Umbilical cord (tissue), 1 donor: ENCODE measurements at regions not wholly inside any gene's neighbourhood (a gene's known extent, or its start where the extent isn't known, plus 50 kb on each side); places are given as distances from the start of the nearest gene placed in this dataset.

ENCODE experiments used
- DNase-seq: peaks from one replicate; pipeline ENCODE4 v3.0.0-alpha.2; 2015; ENCODE audit warnings: low spot score

DNA sequence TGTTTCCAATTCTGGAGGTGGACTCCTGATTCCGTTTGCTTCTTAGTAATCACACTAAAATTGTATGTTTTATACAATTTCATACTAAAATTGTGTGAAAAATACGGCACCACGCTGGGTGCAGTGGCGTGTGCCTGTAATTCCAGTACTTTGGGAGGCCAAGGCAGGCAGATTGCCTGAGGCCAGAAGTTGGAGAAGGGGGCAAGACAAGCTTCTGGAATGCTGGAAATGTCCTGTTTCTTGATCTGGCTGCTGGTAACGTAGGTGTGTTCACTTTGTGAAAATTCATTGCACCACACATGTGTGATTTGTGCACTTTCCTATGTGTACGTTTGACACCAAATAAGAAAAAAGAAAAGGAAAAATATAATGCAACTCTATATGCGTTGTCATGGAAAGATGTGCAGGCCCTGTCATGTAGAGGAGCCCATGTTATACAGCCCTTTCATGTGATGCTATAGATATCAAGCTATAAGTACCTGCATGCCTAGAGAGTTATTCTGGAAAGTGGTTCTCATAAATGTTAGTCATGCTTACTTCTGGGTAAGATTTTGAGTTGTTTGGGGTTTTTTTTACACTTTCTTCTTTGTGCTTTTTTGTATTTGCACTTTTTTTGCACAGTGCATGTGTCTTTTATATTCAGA, 119.9 kb downstream of the TMEM174 start:
- DNase-seq = no peak

GRCh38 chr5:73291873-73292272, 118.9 kb downstream of the TMEM174 start:
- no peak for DNase-seq

DNA sequence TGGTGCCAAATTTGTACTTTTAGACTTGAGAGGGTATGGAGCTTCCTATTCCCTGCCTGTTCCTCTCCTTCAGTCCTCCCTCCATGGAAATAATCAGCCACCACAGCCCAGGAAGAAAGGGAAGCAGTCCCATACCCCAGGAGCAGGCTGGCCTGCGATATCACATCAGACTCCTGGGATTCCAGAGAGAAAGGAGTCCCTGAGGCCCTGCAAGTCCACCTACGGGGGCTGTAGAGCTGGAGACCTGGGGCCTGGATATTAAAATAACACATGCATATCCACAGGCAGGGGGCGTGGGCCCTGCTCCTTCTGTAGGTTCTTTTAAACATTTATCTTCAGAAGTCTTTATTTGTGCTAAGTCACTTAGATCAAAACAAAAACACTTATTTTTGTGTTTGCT, 117.2 kb downstream of the TMEM174 start:
- no peak for DNase-seq

- no peak for DNase-seq
These were observed 116.1 kb downstream of the TMEM174 start for GRCh38 chr5:73288803-73289720.

- DNase-seq = no peak
These were observed 113.9 kb downstream of the TMEM174 start for GRCh38 chr5:73286896-73287295.

DNA sequence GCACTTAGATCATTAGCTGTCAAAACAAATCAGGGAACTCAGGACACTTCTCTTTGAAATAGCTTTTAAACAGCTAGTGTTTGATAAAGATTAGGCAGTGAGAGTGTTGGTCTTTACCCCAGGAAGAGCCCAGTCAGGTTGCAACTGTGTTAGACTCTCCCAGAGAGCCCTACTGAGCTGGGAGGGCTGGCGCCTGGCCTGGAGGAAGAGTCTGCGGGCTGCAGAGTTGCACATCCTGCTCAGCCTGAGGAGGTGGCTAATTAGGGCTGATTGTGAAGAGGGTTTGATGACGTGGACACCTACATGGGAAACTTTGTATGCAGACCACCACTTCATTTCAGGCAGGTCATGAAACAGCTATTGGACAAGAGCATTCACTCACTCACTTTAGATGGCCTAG, 112.0 kb downstream of the TMEM174 start:
- DNase-seq = no peak

- no peak for DNase-seq
These were observed 111.3 kb downstream of the TMEM174 start for GRCh38 chr5:73284220-73284795.

DNA sequence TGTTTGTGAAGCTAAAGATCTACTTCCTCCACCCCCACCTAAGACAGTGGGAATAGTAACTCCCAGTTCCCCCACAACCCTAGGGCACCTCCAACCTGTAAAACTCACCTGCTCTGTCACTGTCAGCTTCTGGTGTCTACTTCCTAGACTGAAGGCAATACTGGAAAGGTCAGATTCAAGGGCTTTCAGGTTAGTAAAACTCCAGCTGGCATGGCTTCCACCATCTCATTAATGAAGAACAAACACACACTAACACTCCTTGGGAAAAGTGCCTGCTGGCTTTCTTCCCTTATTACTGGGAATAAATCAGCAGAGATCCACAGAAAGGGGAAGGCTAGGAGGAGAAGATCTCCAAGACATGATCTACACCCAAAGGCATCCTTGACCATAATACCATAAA, 109.9 kb downstream of the TMEM174 start:
- no peak for DNase-seq

GRCh38 chr5:73282383-73282782, 109.4 kb downstream of the TMEM174 start:
- DNase-seq = no peak

DNA sequence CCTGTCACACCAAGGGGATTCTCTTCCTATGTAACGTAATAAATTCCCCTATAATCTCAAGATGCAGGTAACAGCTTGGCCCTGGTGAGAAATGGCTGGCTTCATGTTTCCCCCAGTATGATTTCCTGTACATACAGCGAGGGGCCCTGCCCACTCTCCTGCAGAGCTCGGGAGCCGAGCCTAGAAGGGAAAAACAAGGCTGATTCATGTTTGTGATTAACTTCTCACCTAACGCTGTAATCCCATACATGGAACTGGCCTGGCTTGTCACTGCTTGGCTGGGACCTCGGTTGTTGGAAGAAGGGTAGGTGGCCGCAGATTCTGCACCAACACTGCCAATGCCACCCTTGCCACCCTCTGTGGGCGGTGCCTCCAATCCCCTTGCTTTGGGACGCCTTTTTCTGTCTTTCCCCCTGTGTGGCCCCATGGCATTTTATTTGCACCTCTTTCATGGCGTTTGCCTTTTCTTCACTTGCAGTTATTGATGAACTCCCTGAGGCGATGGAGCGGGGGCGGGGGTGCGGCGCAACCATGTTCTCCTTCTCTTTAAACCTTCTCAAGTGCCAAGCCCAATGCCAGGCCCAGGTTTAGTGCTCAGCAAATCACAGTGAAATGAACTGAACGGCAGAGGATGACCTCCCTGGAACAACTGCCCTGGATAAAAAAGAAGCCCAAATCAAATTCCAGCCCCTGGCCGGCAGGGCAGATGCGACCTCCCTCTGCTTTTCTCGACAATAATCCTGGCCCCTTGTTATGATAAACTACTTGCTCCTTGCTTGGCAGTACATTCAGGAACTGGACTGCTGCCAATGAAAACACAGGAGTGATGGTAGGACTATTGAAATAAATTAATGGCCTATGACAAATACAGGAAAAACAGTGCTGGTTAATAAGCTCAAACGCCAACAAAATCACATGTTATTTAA, 108.1 kb downstream of the TMEM174 start:
- DNase-seq = peak; percentile 66

DNA sequence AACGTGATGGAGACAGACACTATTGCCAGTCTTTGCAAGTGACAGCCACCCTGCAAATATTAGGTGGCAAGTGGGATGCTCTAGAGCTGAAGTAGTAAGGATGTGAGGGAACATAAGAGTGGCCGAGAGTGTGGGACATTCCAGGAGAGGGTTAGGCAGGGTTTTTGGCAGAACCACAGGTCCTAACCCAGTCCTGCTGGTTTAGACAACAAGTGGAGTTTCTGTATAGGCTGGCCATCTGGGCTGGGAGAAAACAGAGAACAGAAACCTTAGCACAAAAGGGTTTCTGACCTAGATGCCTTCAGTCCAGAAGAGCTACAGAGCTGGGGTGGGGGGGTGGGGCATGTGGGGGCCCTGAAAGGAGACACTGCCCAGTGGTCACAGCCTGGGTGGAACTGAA, 107.4 kb downstream of the TMEM174 start:
- no peak for DNase-seq

GRCh38 chr5:73279805-73280204, 106.8 kb downstream of the TMEM174 start:
- no peak for DNase-seq

DNA sequence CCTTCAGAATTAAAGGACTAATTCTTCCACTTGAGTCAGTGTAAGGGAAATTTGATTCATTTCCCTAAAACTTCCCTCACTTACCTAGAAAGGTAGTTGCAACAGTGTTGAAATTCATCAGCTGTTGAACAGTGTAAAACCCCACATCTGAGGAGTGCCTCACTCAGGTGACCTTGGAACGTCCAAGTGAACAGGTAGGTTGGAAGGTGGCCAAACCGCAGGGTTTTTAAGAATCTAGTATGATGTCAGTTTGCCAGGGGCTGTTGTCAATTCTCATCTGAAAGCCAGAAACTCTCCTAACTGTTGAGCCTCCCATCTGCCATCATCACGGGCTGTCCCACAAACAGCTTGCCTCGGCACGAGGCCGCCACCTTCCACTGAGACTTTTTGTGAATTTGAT, 105.7 kb downstream of the TMEM174 start:
- peak; percentile 33 for DNase-seq

DNA sequence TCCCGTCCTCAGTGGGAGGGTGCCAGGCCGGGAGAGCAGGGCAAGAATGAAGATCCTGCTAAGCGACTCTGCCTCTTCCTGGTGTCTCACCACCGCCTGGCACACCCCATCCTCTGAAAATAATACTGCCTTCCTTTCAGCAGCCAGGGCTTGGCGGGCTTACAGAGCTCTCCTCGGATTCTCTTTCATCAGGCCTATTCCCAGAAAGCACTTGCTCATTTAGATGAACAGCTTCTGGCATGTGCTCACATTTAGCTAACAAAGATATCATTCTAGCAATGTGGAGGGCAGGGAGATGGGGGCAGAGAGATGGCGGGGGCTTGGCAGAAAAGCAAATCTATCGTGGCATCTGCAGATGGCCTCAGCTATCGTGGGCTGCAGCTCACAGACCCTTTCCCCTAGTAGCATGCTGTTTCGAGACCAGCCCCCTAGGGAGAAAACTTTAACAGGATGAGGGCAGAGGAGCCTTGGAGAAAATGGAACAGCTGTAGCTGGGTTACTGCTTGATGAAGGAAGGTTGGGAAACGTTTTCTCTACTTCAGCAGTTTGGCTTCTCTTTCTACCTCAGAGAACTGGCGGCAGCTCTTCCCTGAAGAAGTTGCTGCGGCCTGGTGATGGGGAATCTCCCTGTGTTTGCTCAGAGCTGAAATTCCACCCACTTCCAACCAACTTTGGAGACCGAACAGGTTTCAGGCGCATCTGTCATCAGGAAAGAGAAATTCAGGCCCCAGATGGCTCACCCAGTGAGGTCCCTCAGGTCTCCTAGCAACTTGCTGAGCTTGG, 102.1 kb downstream of the TMEM174 start:
- peak; percentile 69 for DNase-seq

DNA sequence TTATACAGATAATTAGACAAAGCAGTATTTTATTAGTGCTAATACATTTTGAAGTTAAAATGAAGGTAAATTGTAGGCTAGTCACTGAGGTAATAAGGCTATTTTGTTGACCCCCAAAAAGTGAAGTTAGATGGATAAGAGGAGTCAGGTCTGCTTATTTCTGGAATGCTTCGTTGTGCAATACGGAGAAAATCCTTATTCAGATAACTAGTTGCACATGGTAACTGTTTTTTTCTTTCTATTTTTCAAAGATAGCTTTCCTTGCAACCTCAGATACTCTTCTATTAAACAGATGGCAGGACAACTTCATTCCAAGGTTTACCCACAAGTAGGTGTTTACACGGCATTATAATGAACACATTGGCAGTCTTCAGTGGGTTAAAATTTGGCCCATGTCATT, 101.1 kb downstream of the TMEM174 start:
- peak; percentile 31 for DNase-seq

GRCh38 chr5:73273379-73274050, 100.5 kb downstream of the TMEM174 start:
- DNase-seq = no peak

DNA sequence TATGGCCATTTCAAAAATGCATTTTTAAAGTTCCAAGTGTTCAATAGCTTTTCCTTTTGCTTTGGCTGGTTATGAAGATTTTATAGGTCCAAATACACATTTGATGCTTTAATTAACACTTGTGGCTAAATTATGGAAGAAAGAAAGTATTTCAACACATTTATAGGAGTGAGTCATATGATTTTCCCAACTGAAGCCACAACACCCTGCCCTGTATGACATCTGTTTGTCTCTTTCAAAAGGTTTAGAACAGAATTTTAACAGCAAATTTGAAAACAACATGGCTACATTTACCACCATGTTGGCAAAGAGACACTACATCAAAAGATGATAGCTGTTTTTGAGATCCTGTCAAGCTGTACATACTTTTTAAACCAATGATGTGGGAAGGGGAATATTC, 99.4 kb downstream of the TMEM174 start:
- DNase-seq = no peak

DNA sequence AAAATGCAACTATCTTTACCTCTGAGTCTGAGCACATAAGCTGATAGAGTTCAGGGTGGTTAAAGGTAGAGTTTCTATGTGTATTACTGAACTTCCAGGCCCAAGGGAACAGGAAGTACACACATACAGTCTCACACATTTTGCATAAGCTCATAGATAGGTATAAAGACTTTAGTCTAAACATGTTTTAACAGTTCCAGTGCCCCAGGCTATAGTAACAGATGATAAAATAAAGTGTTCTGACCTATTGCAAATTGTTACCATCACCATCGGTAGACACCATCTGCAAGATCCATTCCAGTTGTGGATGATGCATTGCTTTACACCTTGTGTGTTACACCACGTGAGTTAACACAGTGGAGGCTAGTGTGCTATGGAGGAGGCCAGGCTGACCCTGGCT, 95.8 kb downstream of the TMEM174 start:
- no peak for DNase-seq

DNA sequence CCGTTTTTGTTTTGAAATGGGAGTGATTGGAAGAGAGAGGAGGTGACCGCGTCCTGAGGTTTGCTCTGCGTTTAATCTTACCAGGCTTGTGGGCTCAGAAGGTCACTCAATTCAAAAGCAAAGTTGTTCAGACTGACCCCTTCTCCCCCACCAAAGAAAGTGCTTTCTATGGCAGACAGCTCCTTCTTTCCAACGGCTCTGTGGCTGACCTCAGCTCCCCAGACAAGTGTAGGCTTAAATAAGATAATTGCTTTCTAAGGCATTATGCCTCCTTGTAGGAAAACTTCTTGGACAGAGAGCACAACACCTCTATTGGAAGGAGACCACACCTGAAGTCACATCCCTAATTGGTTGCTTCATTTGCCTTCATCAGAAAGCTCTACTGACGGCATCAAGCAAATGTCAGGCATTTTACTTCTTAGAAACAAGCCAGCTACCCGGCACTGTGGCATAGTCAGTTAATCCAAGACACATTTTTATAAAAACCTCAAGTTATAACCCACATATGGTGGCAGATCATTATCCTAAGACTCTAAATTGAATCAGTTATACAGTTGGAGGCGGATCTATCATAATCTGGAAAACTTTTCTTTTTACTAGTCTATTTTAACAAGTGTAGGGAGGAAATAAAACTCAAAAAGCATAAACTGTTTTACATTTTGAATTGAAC, 94.9 kb downstream of the TMEM174 start:
- DNase-seq = no peak
